HG02588 (cell line): ENCODE measurements at regions not wholly inside any gene's neighbourhood (a gene's known extent, or its start where the extent isn't known, plus 50 kb on each side); places are given as distances from the start of the nearest gene placed in this dataset.

Source experiments
- ATAC-seq: cut with Tn5 transposase; IDR thresholded peaks from one replicate; pipeline ENCODE4 v1.9.1; 2021; ENCODE audit warnings: mild to moderate bottlenecking, moderate library complexity; ENCODE audit not compliant: unreplicated experiment

DNA sequence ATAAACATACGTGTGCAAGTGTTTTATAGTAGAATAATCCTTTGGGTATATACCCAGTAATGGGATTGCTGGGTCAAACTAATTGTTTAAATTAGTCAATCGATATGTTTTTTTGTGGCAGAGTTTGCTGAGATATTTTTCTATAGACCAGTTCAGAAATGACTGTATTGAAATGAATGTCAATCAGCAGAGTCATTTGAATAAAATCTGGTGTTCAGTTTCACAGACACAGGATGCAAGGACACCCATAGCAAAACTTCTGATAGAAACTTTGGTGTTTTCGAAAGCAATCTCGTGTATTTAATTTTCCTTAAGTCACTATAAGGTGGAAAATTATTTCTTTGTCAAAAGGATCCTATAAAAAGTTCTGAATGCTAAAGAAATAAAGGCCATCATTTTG, 434.4 kb downstream of the RAP2B start:
- ATAC-seq: no peak

DNA sequence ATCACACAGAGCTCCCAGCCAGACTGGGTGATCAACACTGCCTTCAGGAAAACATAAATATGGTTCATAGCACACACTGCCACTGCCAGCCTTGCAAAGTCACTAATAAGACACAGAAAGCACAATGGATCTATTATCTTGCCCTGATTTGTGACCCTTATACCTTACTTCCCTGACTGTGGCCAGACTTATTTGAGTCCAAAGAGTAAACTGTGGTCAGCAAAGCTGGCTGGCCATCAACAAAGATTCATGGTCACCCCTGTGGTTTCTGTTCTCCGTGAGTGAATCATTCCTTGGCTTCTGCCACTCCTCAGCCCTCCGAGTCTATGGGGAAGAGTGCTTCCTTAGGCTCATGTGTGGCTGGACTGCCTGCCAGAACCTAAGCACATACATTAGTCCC, 437.7 kb downstream of the RAP2B start:
- no peak for ATAC-seq

DNA sequence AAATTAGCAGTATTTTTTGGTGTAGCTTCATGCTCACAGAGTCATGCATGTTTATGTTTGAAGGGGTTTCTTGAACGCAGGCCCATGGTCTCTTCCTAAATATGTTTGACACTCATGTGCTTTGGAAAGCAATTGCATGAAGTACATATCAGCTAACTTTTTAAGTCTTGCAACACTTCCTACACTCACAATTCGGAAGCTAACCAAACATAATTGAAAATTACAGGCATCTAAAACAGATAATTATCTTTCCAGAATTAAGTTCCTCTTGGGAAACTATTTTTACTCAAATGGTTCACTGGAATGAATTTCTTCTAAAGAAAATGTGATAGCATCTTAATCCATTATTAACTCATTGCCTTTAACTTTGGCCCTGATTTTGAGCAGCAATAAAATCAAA, 438.9 kb downstream of the RAP2B start:
- ATAC-seq: no peak

DNA sequence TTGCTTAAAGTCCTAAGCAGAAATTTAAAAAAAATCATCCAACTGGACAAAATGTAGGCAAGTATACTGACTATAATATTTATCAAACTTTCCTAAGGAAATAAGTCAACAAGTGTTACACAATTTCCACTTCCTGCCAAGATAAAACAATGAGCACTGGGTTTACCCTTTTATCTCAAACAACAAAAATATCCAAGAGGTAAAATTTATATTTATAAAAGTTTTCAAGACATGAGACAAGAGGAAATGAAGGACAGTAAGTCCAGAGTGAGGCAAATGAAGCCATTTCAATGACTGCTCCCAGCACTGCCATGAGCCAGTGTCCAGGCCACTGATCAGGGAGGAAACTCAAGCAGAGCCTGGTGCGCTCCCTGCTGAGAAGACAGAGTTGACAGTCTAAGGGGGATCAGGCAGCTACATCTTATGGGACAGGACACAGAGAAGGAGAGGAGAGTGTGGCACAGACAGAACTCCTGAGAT, 439.4 kb downstream of the RAP2B start:
- no peak for ATAC-seq

DNA sequence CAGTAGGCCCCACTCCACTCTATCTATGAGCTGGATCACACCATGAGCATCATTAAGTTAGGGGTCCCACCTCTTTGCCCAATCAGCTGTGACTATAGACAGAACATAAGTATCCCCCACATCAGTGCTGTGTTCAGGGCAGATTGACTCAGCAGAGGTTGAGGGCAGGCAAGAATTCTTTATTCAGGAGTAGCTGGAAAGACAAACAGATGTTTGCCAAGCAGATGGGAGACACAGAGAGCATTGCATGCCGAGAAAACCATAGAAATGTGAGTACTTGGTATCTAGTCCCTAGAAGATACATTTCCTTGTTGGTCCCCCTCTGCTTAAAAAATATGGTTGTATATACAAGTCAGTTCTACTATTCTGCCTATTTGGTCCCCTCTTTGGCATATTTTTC, 440.8 kb downstream of the RAP2B start:
- ATAC-seq: no peak

DNA sequence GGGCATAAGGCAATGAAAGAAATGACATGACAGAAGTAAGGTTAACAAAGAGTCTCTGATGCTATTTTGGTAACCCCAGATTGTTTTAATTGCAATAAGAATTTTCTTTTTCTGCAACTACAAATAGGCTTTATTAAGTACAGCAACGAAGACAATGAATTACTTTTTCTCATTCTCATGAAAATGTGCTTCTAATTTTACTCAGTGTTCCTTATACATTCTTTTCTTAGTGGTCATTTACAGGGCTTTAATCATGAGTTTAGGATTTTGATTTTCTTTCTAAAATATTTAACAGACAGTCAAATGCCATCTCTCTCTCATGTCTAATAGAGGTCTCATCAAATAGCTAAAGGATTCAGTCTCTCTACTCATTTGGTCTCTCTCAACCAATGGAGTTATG, 452.1 kb downstream of the RAP2B start:
- ATAC-seq: no peak

DNA sequence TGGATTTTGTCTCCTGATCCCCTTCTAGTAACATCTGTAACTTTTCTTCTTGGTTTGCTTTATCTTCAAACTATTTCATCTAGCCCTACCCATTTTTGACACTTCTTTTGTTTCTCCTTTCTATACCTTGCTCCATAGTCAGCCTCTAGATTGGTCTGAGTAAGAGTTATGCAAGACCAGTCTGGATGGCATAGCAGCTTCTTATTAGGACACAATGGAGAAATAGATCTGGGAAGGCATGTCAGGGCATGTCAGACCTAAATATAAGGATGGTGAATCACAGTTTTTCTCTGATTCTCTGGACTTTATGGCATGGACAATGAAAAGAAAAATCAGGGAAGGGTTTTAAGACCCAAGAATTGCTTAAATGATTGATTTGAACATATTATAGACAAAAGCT, 452.5 kb downstream of the RAP2B start:
- ATAC-seq: no peak

DNA sequence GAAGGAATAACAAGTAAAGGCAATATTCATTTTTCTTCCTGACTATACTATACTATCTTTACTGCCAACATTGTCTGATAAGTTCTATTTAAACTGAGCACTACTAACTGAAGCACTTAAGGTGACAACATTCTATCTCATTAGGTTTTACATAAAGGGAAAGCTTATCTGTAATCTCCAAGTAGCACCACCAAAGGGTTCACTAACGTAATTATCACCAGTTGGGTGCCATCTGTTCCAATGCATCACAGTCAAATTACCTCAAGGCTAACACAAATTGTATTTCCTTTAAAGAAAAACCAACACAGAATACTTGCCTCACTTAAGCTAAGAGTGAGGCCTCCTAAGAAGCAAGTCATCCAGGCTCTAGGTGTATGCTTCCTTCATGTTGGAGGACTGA, 453.8 kb downstream of the RAP2B start:
- ATAC-seq: no peak

DNA sequence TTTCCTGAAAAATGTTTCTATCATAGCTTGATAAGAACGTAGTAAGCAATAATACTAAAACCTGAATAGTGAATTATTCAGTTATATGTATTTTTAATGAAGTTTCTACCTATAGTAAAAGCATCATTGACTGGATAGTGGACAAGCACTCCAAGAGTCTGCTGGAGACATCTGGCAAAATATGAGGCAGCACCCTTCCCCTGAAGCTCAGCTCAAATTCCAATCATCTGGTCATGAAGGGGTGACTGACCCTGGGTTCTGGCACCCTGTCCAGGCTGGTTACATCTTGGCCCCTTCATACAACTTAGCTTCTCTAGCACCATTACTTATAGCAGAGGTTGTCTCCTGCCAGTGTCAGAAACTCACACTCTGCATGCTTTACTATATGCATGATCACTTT, 455.4 kb downstream of the RAP2B start:
- ATAC-seq: no peak

DNA sequence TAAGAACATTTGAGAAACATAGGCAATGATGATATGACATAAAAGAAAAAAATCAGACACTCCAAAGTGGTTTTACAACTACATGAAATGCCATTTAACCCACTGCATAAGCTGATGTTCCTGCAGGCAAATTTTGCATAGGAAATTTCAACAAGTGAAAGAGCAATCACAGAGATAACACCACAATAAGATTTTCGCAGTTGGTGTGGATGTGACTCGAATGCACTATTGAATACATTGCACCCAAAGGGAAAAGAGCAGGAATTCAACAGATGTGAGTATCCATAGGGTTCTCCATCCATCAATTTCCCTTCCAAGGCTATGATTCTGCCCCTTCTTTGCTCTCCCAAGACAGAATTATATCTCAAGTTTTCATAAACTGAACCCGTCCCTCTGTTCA, 456.1 kb downstream of the RAP2B start:
- no peak for ATAC-seq

DNA sequence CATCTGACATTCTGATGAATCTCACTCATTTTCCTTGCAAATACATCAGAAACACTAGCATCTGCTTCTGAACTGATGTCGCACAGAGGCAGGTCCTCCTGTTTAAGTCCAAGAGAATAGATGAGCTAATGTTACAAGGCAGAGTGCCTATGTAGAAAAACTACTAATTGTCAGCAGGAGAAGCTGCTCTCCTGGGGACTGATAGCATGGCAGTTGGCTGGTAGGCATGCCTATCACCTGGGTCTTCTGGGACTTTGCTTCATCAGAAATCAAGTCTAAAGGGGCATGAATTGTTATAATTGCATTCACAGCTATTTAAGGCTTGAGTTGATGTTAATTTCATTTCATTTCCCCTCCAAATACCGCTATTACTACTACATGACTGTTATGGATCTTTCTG, 457.2 kb downstream of the RAP2B start:
- no peak for ATAC-seq

DNA sequence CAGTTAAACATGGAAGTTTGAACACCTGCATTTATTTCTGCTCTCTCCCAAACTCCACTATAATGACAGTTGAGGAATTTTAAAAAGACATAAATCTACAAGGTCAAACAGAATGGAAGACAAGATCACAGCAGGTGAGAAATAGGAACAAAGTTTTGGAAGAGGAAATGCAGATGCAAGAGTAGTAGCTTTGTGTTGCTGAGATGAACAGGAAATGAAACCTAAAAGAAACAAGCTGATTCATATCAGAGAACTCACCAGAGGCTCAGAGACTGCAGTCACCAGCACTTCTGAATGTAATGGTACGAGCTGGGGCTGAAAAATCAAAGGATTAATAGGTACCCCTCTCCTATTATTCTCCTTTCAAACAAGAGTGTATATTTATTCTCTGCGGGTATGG, 459.9 kb downstream of the RAP2B start:
- peak; percentile 96 for ATAC-seq

DNA sequence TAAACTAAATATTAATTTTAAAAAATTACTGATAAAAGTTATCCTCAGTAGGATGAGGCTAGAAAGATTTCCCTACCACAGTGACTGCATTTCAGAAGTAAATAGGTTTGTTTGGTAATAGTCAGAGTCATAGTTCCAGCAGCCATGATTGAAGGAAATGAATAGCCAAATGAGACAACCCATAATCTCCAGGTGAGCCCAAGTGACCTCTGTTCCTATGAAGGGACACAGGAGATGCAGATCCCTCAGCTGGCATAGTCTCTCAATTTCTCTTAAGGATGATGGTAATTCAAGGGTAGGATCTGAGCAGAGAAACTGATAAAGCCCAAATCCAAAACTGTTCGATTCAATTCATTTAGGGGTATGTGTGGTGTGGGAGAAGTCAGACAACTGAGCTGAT, 461.8 kb downstream of the RAP2B start:
- no peak for ATAC-seq

DNA sequence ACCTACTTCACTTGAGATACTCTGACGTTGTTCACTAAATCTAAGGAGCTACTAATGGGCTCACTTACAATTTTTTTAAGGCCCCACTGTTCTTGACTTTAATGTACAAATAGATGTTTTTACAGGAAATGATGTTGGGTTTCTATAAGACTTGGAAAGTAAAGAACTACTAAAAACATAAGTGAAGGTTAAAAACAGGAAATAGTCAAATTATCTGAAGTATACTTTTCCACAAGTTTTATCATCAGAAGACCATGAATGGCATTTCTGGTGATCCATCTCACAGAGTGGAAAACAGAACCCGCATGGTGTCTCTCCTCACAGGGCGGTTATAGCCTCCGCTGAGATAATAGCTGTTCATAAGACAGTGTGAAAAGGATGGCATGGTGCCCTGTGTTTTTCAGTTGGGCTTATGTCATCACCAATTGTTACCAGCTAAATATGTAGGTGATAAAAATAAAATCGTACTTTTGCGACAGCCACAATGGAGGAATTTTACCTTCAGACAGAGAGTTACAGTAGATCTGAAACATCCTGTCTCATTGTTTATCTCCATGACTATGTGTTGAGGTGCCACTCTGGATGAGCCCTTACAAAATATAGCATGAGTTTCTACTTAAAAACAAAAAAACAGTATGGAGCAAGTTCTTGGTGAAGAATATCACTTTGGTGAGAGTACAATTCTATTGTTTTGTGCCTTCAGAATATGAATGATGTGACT, 462.4 kb downstream of the RAP2B start:
- no peak for ATAC-seq

DNA sequence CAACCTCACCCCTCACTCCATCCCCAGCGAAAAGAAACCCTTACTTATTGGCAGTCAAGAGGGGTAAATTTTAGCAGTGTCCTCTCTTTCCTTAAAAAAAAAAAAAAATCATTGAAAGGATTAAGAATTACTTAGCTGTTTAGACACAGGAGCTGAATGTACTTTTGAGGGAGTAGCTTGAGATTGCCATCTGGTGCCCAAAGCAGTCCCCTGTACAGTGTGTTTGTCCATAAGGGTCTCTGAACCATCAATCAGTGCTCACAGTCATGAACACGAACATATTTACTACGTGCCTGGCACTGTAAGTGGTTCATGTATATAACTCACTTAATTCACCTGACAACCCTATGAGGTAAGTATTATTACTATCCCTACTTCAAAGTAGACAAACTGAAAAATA, 463.5 kb downstream of the RAP2B start:
- no peak for ATAC-seq

DNA sequence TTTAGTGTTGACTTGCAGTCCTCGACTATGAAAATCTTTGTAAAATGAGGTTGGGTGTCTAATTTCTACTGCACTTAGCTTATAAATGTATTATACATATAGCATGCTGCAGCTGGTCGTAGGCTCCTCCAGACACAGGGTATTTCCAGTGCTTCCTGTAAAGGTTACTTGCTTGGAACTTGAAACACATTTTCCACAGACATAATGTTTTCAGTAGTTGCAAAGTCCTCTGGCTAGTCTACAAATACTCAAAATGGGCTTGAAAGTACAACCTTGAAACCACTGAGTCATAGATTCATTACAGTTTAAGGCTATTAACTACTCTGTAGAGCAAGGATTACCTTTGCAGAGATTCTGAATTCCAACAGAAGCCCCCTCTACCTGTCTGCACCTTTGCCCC, 464.1 kb downstream of the RAP2B start:
- no peak for ATAC-seq

DNA sequence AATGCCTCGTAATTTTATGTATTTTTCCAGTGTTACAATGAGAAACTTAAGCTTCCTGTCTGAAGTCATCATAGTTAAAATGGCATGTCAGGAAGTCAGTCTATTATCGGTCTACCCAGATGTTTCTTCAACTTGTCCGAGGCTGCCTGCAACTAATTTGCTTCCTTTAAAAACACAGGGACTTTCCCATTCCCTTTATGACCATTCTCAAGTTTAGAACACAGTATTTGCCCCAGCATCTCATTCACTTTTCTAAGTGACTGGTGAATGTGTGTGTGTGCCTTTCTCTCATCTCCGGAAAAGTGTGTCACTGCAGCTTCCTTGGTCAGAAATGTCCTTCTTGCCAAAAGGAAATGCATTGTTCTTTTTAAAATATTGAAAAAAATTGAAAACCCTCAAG, 466.6 kb downstream of the RAP2B start:
- peak; percentile 53 for ATAC-seq

DNA sequence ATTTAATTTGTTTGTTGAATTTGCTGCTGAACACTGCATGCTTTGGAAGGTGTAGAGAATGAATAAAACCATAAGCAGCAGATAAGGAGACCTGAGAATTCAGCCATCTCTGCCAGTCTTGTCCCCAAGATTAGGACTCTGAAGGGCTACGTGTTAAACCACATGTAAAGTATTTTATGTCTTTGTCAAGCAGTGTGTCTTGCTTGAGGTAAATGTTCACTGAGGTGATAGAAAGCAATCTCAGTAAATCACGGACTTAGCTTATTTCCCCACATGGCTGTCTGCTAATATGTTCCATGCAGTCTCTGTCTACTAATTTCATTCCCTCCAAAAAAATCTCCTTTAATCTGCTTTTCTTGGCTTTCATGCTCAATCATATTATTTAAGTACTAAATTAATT, 467.1 kb downstream of the RAP2B start:
- ATAC-seq: no peak

DNA sequence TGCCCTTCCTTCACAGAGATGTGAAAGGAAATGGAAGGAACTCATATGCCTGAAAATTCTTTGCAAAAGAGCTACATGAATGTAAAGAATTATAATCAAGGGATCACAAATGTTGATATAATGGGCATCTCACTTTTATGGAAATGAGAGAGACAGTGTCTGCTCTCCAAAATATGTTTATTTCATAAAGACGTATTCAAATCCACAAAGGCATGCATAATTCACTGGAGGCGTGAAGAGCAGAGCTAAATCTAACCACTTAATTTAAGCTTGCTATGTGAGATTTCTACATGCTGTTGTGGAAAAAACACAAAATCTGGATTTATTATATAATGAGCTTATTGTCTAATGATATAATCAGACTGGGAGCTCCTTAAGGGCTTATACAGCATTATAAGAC, 469.1 kb downstream of the RAP2B start:
- no peak for ATAC-seq

DNA sequence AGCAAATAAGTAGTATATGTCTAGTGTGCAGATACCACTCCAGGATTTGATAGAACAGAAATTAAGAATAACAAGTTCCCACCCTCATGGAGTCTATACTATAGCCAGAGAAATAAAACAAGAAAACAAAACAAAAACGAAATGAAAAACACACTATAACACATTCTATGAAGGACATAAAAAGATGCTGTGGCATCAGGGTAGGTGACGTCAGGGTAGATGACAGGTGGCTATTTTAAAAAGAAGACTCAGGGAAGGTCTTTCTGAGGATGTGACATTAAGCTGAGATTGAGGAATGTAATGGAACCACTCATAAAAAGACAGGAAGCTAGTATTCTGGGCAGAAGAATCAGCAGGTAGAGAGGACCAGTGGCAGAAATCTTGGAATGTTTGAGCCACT, 469.6 kb downstream of the RAP2B start:
- ATAC-seq: no peak

DNA sequence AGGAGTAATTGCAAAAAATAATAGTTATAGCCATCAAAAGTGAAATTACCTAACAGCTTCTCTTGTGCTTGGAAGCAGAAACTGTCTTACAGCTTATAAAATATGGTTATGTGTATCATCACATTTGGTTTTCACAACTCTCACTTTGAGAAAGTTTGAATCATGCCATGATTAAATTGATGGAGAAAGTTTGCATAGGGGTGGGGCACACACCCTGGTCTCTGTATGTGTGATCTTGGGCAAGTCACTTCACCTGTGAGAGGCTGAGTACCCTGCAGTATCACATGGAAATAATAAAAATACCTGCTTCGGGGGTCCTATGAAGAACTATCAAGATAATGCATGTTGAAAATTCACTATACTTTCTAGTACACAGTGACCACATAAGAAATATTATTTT, 471.4 kb downstream of the RAP2B start:
- ATAC-seq: no peak

DNA sequence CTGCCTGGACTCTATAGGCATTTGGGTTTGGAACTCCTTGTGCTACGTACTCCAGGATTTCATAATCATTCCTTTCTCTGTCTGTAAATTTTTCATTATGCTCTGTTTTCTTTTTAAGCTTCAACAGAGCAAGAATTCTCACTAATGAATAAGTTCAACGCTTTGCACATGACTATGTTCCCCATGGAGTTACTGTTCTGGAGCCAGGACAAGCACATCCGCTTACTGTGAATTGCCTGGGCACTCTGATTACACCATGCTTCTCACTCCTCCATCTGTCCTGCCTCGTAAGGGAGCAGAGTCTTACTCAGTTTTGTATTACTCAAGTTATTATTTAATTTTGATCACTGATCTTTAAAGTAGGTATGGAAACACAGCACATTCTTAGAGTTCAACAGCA, 472.7 kb downstream of the RAP2B start:
- no peak for ATAC-seq

DNA sequence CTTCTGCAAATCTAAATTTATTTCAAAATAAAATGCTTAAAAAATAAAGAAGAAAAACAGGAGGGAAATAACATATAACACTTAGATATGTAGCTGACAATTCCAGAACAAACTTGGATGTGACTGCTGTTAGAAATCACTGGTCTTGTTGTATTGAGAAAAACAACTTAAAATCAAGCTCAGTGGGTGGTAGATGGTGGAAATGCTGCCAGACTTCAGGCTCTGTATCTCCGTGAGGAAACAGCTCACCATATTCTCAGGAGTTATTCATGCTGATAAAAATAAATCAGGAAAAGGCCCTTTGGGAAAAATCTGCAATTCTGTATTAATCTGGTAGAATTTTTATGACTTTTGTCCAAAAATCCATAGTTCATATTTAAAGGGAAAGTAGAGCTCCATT, 477.6 kb downstream of the RAP2B start:
- no peak for ATAC-seq
